ENCODE measurements at regions not wholly inside any gene's neighbourhood (a gene's known extent, or its start where the extent isn't known, plus 50 kb on each side); places are given as distances from the start of the nearest gene placed in this dataset.
"Not testable (repeated sequence)": the region's sequence is repeated elsewhere in the genome, so short reads cannot be mapped to it uniquely, and the experiment has no call there.

DNA sequence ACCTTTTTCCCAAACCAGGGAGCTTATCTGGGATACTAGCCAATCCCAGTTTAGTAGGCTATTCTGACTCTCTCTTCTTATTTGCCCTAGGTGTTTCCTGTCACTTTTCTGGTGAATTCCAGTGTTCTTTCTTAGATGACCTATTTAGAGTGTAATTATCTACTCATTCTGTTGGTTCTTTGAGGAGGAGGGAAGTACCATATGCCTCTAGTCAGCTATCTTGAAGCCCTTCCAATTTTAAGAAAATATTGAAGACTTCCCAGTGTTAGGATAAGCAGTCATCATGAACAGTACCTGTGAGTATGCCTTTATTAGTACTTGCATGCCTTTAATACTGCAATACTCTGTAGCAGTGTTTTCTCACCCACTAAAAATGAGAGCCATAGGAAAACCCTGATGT, 724.3 kb upstream of the SLITRK1 start:
- no peak for DNase-seq
- H3K27ac ChIP-seq: no peak overlapping the region
- intact Hi-C loops (cut with DNase I): no loop called here
- no peaks in the 10 kb centered on the region for H3K9me3 ChIP-seq
- no peaks in the 10 kb centered on the region for H3K27me3 ChIP-seq
- H3K4me3 ChIP-seq: no peak overlapping the region
- H3K4me1 ChIP-seq (ENCODE audit: insufficient read depth): no peaks in the 10 kb centered on the region
- no peaks in the 10 kb centered on the region for H3K36me3 ChIP-seq
- TF ChIP-seq EP300 (IDR thresholded peaks at IDR 0.05) (no peak), POLR2A (IDR thresholded peaks at IDR 0.05) (no peak)
- TF ChIP-seq, protein P1, sequence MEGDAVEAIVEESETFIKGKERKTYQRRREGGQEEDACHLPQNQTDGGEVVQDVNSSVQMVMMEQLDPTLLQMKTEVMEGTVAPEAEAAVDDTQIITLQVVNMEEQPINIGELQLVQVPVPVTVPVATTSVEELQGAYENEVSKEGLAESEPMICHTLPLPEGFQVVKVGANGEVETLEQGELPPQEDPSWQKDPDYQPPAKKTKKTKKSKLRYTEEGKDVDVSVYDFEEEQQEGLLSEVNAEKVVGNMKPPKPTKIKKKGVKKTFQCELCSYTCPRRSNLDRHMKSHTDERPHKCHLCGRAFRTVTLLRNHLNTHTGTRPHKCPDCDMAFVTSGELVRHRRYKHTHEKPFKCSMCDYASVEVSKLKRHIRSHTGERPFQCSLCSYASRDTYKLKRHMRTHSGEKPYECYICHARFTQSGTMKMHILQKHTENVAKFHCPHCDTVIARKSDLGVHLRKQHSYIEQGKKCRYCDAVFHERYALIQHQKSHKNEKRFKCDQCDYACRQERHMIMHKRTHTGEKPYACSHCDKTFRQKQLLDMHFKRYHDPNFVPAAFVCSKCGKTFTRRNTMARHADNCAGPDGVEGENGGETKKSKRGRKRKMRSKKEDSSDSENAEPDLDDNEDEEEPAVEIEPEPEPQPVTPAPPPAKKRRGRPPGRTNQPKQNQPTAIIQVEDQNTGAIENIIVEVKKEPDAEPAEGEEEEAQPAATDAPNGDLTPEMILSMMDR (IDR thresholded peaks at IDR 0.05): no peak

DNA sequence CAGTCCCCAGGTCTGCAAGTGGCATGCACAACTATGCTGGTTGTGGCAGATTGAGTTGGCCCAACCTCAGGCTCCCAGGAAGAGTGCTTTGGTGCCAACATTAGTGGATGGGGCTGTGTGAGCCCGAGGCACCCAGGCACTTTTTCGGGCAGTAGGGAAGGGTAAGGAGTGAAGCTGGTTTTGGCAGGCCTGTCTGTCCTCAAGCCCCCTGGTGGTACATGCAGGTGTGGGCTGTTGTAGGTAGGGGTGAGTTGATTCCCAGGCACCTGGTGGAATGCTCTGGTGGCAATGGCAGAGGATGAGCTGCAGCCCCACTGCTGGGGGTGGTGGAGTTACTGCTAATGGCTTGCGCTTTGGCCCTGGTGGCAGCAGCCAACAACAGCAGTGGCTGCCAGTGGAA, 723.7 kb upstream of the SLITRK1 start:
- Histone ChIP-seq H3K27ac (no peak overlapping the region), H3K27me3 (no peaks in the 10 kb centered on the region), H3K36me3 (no peaks in the 10 kb centered on the region), H3K9me3 (no peaks in the 10 kb centered on the region), H3K4me1 (ENCODE audit: insufficient read depth) (no peaks in the 10 kb centered on the region), H3K4me3 (no peak overlapping the region)
- no peak for DNase-seq
- TF ChIP-seq, protein P1 (IDR thresholded peaks at IDR 0.05): no peak
- TF ChIP-seq POLR2A (IDR thresholded peaks at IDR 0.05): no peak
- TF ChIP-seq EP300 (IDR thresholded peaks at IDR 0.05): no peak
- intact Hi-C loops (cut with DNase I): no loop called here
- 86 to 97% (median 89%) methylated on average over 3 of the region's 3 CpGs for WGBS, 3 donors

DNA sequence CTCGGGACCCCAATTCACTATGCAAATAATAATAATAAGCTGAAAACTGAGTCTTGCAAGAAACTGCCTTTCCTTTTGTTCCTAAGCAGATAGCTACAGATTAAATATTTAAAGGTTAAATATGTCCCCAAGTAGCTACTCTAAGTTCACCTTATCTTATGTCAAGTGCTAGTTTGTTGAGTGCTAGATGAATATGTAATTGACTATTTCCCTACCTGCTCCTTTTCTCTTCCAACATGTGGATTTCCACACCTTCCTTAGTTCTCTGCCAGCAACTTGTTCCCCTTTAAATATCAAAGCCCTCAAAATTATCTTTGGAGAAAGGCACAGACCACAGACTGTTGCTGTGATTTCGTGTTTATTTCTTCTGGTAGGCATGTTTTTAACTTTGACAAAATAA, 709.2 kb upstream of the SLITRK1 start:
- Histone ChIP-seq H3K27me3 (no peaks in the 10 kb centered on the region), H3K9me3 (no peaks in the 10 kb centered on the region), H3K4me3 (no peak overlapping the region), H3K4me1 (ENCODE audit: insufficient read depth) (no peaks in the 10 kb centered on the region), H3K27ac (no peak overlapping the region), H3K36me3 (no peaks in the 10 kb centered on the region)
- 43 to 55% (median 47%) methylated on average over 2 of the region's 2 CpGs for WGBS, 3 donors
- TF ChIP-seq POLR2A (IDR thresholded peaks at IDR 0.05): no peak
- TF ChIP-seq EP300 (IDR thresholded peaks at IDR 0.05): no peak
- TF ChIP-seq, protein P1 (IDR thresholded peaks at IDR 0.05): no peak
- DNase-seq: no peak
- intact Hi-C loops (cut with DNase I): no loop called here

DNA sequence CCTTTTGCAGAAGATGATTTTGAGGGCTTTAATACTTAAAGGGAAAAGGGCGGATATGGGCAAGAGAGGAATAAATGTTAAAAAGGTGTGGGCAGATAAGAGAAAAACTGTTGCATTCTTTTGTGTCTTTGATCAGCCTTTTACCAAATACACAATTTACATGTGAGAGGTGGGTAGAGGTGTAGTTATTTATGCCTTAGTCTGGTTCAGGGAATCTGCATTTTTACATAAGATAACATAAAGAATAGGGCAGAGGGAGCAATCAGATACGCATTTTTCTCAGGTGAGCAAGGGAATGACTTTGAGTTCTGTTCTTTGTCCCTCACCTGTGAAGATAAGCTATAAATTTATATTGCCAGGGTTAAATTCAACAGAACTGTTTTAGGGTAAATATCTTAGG, 708.4 kb upstream of the SLITRK1 start:
- intact Hi-C loops (cut with DNase I): loop anchor here in 1 of 4 donors (1.0 kb wide), 1 partner anchor 48 kb away; no protein-coding TSS in a partner anchor
- H3K36me3 ChIP-seq: no peaks in the 10 kb centered on the region
- 81 to 91% (median 85%) methylated on average over 2 of the region's 2 CpGs for WGBS, 3 donors
- DNase-seq: no peak
- H3K4me1 ChIP-seq (ENCODE audit: insufficient read depth): no peaks in the 10 kb centered on the region
- no peak overlapping the region for H3K27ac ChIP-seq
- H3K9me3 ChIP-seq: no peaks in the 10 kb centered on the region
- TF ChIP-seq EP300 (IDR thresholded peaks at IDR 0.05) (no peak), POLR2A (IDR thresholded peaks at IDR 0.05) (no peak)
- TF ChIP-seq, protein P1 (IDR thresholded peaks at IDR 0.05): no peak
- H3K27me3 ChIP-seq: no peaks in the 10 kb centered on the region
- H3K4me3 ChIP-seq: no peak overlapping the region

DNA sequence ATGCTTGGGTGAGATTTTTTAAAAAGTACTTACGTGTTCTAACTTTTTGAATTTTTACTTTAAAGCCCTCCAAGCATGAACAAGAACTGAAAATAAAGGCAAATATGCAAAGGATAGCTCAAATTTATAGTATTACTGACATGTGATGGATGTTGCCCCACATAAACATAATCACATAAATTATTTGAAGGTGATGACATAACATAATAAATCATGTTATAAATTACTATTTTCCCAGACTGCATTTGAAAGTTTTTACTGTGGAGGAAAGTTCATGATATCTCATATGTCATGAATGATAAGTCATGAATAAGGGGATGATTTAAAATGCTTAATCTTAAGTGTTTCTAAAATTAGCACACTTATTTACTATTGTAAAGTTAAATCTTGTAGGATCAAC, 705.7 kb upstream of the SLITRK1 start:
- H3K27ac ChIP-seq: no peak overlapping the region
- no peaks in the 10 kb centered on the region for H3K27me3 ChIP-seq
- H3K9me3 ChIP-seq: no peaks in the 10 kb centered on the region
- no peak for DNase-seq
- H3K4me1 ChIP-seq (ENCODE audit: insufficient read depth): no peaks in the 10 kb centered on the region
- intact Hi-C loops (cut with DNase I): no loop called here
- H3K36me3 ChIP-seq: no peaks in the 10 kb centered on the region
- TF ChIP-seq, protein P1 (IDR thresholded peaks at IDR 0.05): no peak
- 75 to 82% (median 78%) methylated on average over 1 of the region's 1 CpG for WGBS, 3 donors
- H3K4me3 ChIP-seq: no peak overlapping the region

DNA sequence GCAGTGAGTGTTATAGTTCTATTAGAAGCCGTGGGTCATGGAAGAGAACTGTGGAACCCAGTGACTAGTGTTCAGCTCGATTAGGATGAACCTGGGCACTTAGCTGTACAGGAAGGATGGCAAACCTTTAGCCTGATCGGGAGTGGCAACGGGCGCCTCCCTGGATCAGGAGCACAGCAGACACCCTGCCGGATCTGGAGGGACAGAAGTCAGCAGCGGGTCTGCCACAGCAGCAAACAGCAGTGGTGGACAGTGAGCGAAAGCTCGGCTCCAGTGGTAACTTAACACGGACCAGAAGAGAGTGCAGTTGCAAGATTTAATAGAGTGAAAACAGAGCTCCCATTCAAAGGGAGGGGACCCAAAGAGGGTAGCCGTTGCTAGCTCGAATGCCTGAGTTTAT, 697.6 kb upstream of the SLITRK1 start:
- H3K27ac ChIP-seq; H3K4me1 ChIP-seq (ENCODE audit: insufficient read depth); H3K27me3 ChIP-seq; H3K4me3 ChIP-seq; DNase-seq; intact Hi-C loops (cut with DNase I); H3K9me3 ChIP-seq; H3K36me3 ChIP-seq: not testable (repeated sequence)
- 92 to 95% (median 94%) methylated on average over 12 of the region's 12 CpGs for WGBS, 3 donors
